HG03108 (cell line): ENCODE measurements at regions not wholly inside any gene's neighbourhood (a gene's known extent, or its start where the extent isn't known, plus 50 kb on each side); places are given as distances from the start of the nearest gene placed in this dataset.
"Not testable (repeated sequence)": the region's sequence is repeated elsewhere in the genome, so short reads cannot be mapped to it uniquely, and the experiment has no call there.

Experiments used
- ATAC-seq: cut with Tn5 transposase; IDR thresholded peaks from one replicate; pipeline ENCODE4 v1.9.1; 2021; ENCODE audit warnings: moderate library complexity; ENCODE audit not compliant: unreplicated experiment

DNA sequence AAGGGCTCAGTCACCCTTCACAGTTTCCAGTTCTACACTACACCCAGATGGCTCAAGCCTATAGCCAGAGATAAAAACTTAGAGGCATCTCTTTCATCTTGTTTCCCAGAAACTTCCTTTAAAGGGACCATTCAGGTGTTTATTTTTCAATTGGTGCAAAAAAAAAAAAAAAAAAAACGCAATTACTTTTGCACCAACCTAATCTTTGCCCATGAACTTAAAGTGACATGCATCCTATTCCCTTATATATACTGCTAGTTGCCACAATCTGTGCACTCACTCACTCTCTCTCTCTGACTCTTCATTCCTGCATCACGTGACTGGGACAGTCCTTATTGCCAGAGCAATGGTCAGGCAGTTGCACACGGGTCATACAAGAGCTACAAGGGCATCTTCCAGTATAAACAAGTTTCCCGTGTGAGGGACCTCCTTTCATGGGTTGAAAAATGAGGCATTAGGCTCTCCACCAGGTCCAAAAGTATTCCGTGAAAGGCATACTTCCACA is 789.4 kb downstream of the EPHA4 start:
- no peak for ATAC-seq

DNA sequence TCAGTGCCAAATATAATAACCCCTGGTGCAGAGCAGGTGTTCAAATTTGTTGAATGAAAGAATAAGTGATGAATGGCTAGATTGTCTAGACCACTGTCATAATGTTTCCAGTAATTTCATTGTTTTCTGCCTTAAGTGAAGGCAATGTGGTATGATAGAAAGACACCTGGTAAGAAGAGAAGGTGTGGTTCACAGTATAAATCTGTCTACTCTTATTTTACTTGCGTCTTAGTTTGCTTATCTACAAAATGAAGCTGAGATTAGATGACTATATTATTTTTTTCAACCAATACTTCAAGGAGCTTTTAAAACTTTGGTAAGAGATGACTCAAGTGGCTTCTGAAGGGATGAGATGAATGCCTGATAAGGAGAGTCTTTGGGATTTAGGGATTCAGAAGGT is 788.4 kb downstream of the EPHA4 start:
- ATAC-seq = no peak

- ATAC-seq = no peak
Observed at GRCh38 chr2:220785178-220785577, 786.9 kb downstream of the EPHA4 start.

- no peak for ATAC-seq
Observed at GRCh38 chr2:220786216-220786615, 785.9 kb downstream of the EPHA4 start.

DNA sequence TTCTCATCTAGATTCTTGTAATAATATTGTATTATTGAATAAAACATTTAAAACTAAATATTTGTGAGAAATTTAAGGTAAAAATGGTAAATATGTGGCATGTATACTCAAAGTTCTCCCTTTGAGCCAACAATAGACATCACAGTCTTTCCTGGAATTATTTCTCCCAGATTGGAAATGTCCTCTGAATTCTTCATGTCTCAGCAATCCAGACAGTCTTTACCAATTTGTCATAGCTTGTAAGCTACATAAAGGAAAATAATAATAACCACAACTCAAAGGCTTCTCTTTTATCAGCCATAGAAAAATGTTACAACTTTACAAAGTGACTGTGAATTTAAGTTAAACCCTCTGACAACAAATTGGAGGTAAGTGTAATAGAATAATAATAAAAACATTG is 784.9 kb downstream of the EPHA4 start:
- no peak for ATAC-seq

GRCh38 chr2:220789961-220790360 is 782.1 kb downstream of the EPHA4 start:
- ATAC-seq = no peak

GRCh38 chr2:220795705-220796104 is 776.4 kb downstream of the EPHA4 start:
- ATAC-seq = no peak

DNA sequence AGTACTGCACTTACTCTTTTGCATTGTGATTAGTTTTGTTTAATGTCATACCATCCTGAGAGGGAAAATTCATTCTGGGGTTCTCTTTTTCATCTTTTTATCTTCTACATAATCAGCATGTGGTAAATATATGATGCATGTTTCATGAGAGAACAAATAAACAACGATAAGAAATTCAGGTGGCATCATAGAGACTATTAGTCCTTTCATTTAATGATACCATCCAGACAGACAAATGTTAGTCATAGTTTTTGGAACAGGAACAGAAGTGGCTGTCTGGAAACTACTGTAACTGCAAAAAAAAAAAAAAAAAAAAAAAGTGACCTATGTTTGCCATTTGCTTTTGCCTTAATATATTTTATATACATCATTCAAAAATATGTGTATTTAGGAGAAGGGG is 761.0 kb downstream of the EPHA4 start:
- ATAC-seq = no peak

- ATAC-seq = no peak
Observed at GRCh38 chr2:220811952-220812570, 760.0 kb downstream of the EPHA4 start.

DNA sequence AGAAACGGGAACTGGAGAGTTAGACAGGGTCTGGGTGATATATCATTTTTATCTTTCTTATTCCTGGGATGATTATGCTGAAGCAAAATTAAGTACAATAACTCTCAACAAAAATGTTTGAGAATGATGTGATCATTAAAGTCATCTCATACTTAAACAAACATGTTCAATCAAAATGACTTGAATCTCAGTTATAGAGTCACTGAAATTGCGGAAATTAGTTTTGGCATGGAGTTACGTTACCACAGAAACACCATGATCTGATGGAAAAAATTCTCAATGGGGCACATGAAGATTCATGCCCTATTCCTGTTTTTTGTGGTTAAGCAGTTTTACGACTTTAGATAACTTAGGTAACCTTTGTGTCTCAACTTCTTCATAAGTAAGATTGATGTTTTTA is 757.7 kb downstream of the EPHA4 start:
- no peak for ATAC-seq

DNA sequence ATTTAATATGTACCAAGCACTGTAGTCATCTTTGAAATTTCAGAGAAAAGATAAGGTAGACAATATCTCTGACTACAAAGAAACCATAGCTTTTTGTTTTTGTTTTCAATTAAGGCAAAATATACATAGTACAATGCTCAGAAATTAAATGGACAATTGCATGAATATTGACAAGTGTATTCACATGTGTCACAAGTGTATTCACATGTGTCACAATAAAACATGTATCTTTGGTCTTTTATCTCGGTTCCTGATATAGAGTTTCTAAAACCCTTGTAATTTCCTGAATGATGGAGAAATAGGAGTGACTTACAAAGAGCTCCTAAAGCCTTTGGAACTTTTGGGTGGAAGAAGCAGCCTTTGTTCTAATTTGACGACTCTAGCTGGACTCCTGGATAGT is 756.4 kb downstream of the EPHA4 start:
- no peak for ATAC-seq

- no peak for ATAC-seq
Observed at GRCh38 chr2:220821683-220822082, 750.4 kb downstream of the EPHA4 start.

- ATAC-seq = not testable (repeated sequence)
Observed at GRCh38 chr2:220823590-220823989, 748.5 kb downstream of the EPHA4 start.

DNA sequence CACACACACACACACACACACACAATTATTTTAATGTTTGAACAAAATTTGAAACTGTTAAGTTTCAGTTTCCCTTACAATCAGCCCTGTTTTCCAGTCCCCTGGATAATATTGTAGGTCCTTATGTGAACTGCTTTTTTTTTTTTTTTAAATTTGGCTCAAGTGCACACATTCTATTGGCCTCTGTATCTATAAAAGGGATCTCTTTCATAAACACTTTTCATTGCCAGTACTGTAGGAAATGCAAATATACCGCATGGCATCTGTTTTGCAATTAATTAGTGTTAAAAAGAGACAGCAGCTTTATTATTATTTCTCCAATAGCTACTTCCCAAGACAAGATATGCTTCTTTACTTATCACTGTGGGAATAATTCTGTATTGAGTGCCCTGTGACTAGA is 738.7 kb downstream of the EPHA4 start:
- no peak for ATAC-seq

DNA sequence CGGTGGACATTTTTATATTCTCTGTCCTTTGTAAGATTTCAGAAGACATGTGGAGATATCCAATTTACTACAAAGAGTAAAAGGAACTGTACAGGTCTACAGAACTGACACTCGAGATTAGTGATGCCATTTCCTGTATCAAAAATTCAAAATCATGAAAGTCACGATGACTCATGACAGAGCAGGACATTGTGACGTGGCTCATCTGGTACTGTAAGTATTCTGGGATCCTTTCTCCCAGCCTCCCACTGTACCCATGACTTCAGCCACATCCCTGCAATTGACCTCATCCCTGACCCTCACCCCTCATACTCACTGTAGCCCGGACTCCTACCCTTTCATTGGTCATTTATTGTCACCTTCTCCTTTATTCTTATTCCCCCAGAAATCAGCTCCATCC is 736.5 kb downstream of the EPHA4 start:
- ATAC-seq = no peak

DNA sequence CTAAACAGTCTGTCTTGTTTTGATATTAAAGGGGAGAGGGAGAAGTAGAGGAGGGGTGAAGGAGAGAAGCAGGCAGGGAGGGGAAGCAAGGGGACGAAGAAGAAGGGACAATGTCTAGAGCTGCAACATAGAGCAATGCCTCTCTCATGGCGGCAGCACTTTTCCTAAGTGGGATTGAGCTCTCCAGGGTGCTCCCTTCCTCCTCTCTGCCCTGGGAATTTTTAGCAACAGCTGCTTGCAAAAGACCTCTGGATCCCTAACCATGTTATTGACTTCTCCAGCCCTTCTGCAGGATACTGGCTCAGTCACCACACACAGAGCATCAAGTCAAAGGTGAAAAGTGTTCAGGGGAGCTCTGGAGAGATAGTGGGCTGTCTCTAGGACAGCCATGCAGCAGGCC is 734.9 kb downstream of the EPHA4 start:
- no peak for ATAC-seq

GRCh38 chr2:220842901-220843665 is 729.0 kb downstream of the EPHA4 start:
- no peak for ATAC-seq

- no peak for ATAC-seq
Observed at GRCh38 chr2:220845766-220846273, 726.3 kb downstream of the EPHA4 start.

DNA sequence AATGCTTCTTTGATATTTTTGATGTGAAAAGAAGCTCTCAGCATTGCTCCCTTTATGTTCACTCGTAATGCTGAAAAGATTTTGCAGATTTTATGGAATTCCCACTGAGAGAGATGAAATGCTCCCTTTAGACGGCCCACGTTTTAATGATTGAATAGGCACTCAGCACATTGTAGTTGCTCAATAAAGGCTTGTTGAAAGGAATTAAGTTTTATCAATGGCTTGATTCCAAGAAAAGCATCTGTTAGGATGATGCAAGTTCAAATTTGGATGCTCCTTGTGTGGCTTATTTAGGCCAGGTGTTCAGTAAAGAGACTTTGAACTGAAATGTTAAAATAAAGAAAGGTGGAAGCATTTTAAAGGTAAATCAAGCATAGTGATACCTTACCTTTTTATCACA is 725.1 kb downstream of the EPHA4 start:
- ATAC-seq = no peak

- ATAC-seq = no peak
Observed at GRCh38 chr2:220847589-220847988, 724.5 kb downstream of the EPHA4 start.

GRCh38 chr2:220849433-220849832 is 722.7 kb downstream of the EPHA4 start:
- ATAC-seq = no peak

- no peak for ATAC-seq
Observed at GRCh38 chr2:220850116-220850515, 722.0 kb downstream of the EPHA4 start.
